Suppressor macrophage treated with lipopolysaccharide for 4 hours (primary cell): ENCODE measurements at regions not wholly inside any gene's neighbourhood (a gene's known extent, or its start where the extent isn't known, plus 50 kb on each side); places are given as distances from the start of the nearest gene placed in this dataset.
A peak's percentile ranks its signal among the peaks of the same experiment; 100 is the strongest.
"Not testable (repeated sequence)": the region's sequence is repeated elsewhere in the genome, so short reads cannot be mapped to it uniquely, and the experiment has no call there.

Experiments used
- DNase-seq: peaks from one replicate; pipeline ENCODE4 v3.0.0-alpha.2; 2020

- DNase-seq: no peak
Measured at GRCh38 chr2:185526161-185526560, 212.4 kb upstream of the FSIP2 start.

- no peak for DNase-seq
Measured at GRCh38 chr2:185531721-185532120, 206.9 kb upstream of the FSIP2 start.

- no peak for DNase-seq
Measured at GRCh38 chr2:185537689-185538088, 200.9 kb upstream of the FSIP2 start.

GRCh38 chr2:185567196-185567595 lies 171.4 kb upstream of the FSIP2 start:
- DNase-seq: no peak

- DNase-seq: no peak
Measured at GRCh38 chr2:185567940-185568339, 170.7 kb upstream of the FSIP2 start.

DNA sequence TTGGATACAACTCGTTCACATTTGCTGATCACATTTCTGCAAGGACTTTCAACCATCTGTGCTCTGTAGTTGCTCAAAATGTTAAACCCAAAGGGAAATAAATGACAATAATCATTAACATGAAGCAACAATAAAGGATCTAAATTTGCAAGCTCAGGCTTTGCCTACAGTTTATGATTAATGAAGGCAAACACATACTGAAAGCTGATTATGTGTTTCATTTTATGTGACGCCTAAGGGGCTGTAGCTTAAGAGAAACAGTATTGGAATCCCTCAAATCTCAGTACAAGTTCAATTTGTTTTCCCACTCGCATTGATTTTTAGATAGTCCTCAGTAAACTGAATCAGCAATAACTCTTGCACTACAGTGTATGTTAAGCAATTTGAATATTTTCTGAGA lies 160.3 kb upstream of the FSIP2 start:
- no peak for DNase-seq

DNA sequence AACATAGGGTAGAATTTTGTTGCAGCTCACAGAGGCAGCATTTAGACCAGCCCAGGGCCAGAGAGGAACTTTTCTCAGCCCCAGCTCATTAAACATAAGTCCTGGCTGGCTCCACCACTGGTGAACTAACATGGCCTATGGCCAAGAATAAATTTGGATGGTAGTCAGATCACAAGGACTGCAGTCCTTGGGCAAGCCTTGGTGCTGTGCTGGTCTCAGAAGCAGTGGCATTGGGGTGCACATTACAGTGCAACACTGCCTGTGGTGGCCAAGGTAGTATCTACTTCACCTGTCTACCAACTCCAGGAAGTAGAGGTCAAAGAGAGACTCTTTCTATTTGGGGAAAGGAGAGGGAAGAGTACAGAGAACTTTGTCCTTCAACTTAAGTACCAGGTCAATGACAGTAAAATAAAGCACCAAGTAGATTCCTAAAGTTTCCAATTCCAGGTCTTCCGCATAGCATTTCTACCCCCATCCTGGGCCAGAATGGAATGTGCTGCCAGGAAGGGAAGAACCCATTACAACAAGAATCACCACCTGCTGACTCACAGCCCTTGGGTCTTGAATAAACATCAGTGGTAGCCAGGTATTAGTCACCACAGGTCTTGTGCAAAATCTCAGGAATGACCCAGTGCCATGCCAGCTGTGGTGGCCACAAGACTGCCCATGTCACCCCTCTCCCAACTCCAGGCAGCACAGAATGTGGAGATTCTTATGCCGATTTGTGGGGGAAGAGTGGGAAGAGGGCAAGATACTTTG lies 155.4 kb upstream of the FSIP2 start:
- no peak for DNase-seq

- not testable (repeated sequence) for DNase-seq
Measured at GRCh38 chr2:185585165-185585564, 153.4 kb upstream of the FSIP2 start.

DNA sequence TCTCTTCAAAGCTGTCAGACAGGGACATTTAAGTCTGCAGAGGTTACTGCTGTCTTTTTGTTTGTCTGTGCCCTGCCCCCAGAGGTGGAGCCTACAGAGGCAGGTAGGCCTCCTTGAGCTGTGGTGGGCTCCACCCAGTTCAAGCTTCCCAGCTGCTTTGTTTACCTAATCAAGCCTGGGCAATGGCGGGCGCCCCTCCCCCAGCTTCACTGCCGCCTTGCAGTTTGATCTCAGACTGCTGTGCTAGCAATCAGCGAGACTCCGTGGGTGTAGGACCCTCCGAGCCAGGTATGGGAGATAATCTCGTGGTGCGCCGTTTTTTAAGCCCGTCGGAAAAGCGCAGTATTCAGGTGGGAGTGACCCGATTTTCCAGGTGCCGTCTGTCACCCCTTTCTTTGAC lies 147.3 kb upstream of the FSIP2 start:
- not testable (repeated sequence) for DNase-seq

- DNase-seq: no peak
Measured at GRCh38 chr2:185607945-185608344, 130.7 kb upstream of the FSIP2 start.

DNA sequence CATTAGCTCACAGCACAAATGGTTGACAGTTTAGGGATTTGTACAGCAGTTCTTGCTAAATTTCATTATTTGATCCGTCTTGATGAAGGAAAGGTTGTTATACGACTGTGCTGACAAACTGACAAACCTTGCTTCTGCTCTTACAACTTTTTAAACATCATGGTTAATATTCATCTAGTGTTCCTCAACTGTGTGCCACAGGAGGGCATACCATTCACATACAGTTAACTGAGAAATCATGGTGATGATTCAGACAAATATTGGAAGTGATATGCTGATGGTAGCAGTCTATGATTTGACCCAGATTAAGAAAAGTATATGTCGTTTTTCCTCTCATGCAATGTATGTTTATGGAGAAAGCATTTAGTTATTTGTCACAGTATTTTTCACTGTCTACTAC lies 129.8 kb upstream of the FSIP2 start:
- DNase-seq: no peak

DNA sequence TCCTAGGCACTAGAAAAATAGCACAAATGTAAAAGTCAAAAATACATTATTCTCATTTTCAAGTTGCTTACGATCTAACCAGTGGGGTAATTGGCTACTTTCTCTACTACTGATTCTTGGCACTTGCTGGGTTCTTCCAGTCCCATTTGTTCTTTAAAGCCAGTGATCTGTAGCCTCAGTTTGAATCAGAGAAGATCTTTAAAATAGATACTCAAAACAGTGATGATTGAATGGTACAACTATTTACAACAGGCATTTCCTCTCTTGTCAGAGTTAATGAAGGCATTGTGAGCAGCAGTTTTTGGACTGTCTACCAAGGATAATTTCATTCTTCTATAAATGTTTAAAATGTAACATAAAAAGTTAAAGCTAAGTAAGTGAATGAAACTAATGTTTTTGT lies 128.3 kb upstream of the FSIP2 start:
- no peak for DNase-seq

GRCh38 chr2:185618625-185619024 lies 120.0 kb upstream of the FSIP2 start:
- DNase-seq: no peak

GRCh38 chr2:185625604-185626003 lies 113.0 kb upstream of the FSIP2 start:
- DNase-seq: no peak

GRCh38 chr2:185628985-185629384 lies 109.6 kb upstream of the FSIP2 start:
- peak; percentile 0 for DNase-seq

DNA sequence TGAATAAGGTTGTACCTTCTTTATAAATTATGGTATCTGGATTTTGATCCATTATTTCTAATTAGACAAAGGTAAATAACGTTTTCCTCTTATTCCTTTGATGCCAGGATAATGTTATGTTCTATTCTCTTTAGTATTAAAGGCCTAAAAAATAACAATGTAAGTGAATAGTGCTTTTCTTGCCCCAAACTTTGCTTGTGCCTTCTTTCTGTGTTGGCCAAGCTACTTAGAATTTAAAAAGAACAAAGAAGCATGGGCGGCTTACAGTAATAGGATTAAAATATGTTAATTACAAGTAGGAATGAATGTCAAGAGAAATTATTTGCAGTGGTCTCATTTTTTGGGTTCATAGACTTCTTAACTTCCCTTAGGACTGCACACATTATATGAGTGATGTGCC lies 105.0 kb upstream of the FSIP2 start:
- DNase-seq: no peak

DNA sequence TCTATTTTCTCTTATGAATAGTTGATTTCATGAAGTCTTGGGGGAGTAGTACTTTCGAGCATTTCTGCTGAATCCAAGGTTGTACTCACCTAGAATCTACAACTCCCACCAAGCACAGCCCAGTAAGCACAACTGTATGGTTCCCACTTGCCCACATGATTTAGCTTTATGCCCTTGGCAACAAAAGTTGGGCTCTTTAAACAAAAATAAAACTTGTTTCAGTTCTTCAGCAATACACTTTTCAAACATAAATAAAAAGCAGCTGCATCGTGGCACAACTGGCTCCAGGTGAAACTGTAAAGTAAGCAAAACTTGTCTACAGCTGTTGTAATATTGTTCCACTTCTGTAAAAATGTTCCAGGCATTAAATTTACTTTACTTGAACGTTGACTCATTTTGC lies 99.8 kb upstream of the FSIP2 start:
- no peak for DNase-seq

GRCh38 chr2:185640588-185640987 lies 98.0 kb upstream of the FSIP2 start:
- no peak for DNase-seq

GRCh38 chr2:185643434-185643833 lies 95.2 kb upstream of the FSIP2 start:
- DNase-seq: no peak

DNA sequence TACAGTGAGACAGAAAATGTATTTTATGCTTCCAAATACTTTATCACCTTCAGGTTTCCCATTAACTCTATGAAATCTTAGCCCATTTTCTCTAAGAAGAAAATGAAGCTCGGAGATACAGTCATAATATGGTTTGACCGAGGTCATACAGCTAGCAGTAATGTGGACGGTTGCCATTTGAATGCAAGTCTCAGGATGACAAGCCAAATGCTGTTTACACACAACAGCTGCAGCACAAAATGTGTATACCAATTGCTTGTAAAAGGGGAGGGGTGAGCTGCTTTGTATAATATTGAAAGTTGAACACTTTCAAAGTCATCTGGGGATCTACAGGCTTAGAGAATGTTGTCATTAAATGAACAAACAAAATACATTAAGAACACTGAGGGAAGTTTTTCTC lies 93.8 kb upstream of the FSIP2 start:
- no peak for DNase-seq

DNA sequence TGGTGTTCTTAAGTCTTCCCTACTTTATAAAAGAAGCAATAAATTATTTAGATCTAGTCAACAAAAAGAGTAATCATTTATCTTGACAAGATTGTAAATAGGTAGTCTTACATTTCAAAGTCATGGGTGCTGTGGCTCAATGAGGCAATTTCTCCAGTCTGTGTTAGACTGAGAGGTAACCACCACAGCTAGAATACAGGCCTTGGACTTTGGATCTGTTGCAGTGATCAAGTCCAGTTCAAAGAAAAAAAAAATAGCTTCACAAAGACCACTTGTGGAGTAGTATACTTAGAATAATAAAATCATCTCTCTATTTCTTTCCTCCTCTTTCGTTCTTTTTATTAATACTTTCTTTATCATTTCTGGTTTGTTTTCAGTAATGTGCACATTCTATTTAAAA lies 93.1 kb upstream of the FSIP2 start:
- DNase-seq: no peak

GRCh38 chr2:185658750-185659149 lies 79.9 kb upstream of the FSIP2 start:
- DNase-seq: no peak

- DNase-seq: no peak
Measured at GRCh38 chr2:185663811-185664210, 74.8 kb upstream of the FSIP2 start.

DNA sequence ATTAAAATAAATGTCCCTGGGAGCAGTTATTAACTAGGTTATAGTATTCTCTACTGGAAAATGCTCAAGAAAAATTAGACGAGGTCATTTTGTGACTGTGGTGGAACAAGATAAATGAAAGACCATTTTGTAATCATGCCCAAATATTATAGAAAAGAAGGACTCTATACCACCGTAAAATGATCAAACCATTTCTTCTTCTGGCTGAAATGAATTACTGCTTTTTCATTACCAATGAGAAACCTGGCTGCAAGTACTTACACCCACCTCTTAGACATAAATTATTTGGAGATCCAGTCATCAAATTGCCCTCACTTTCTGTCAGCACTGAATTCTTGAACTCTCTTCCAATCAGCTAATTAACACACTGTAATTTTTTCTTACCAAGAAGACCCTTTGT lies 74.2 kb upstream of the FSIP2 start:
- no peak for DNase-seq

DNA sequence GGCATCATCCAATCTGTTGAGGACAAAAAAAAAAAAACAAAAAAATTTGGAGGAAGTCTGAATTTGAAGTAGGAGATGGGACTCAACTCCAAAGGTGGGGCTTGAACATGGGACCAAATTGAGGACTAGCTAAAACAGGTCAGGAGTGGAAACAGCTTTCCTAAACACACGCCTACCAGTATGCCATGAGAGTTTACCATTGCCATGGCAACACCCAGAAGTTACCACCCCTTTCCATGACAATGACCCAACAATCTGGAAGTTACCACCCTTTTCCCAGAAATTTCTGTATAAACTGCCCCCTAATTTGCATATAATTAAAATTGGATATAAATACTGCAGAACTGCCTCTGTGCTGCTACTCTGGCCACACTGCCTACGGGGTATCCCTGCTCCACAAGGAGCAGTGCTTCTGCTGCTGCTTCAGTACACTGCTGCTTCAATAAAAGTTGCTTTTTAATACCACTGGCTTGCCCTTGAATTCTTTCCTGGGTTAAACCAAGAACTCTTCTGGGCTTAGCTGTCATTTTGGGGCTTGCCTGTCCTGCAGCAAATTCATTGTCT lies 73.3 kb upstream of the FSIP2 start:
- no peak for DNase-seq
